Globus pallidus (tissue), 1 donor: ENCODE measurements at regions not wholly inside any gene's neighbourhood (a gene's known extent, or its start where the extent isn't known, plus 50 kb on each side); places are given as distances from the start of the nearest gene placed in this dataset.

ENCODE experiments used
- DNase-seq: peaks from one replicate; pipeline ENCODE4 v3.0.0-alpha.2; 2015; ENCODE audit warnings: low spot score

DNA sequence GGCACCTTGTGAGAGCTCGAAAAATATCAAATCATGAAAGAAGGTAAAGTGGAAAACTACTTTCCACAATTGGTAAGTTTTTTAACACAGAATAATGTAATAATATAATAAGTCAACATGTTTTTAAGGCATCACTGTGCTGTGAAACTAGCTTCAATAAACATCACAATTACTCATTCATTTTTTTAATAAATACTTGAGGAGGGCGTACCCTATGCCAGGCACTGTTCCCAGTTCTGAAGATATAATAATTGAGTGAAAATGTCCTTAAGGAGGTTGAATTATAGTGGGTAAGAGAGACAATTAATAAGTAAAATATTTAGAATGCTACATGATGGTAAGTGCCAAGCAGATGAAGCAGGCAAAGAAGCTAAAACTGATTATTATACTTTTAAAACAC is 381.4 kb downstream of the ELAVL2 start:
- DNase-seq = no peak

DNA sequence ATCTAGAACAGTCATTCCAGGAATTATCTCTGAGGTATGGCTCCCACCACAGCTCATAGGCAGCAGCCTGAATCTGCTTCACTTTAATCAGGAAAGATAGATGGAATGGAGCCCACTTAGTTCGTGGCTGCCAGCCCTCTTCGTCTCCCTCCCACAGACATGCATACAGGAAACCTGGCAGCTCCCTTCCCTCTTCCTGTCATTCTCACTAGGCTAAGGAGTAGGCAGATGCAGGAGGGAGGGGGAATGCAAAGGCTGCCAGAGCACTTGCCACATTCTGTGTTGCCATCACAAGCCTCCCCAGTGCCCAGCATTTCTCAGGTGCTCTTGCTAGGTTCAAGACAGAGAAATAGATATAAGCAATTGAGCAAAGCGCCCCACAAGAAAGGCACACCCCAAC is 378.9 kb downstream of the ELAVL2 start:
- no peak for DNase-seq

DNA sequence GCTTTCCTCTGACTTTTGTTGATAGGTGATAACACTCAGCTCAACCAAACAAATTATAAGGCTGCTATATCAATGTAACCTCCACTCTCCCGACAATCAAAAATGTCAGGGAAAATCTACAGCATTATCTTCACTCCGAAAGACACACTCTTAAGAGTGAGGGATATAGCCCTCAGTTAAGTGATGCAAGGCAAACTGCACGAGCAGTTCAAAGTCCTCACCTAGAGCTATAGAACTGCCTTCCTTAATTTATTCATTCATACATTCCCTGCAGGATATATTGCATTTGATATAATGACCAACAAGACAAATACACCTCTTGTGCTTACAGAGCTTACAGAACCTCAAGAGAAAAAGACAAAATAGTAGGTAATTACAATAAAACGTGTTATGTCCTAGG is 378.1 kb downstream of the ELAVL2 start:
- no peak for DNase-seq

DNA sequence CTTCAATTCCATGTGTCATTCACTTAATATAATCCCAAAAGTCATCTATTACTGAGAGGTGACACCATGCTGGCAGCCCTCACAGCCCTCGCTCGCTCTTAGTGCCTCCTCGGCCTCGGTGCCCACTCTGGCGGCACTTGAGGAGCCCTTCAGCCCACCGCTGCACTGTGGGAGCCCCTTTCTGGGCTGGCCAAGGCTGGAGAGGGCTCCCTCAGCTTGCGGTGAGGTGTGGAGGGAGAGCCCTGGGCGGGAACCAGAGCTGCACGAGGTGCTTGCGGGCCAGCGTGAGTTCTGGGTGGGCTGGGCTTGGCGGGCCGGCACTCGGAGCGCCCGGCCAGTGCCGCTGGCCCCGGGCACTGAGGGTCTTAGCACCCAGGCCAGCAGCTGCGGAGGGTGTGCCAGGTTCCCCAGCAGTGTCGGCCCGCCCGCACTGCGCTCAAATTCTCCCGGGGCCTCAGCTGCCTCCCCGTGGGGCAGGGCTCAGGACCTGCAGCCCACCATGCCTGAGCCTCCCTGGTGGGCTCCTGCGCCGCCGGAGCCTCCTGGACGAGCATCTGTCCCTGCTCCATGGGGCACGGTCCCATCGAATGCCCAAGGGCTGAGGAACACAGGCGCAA is 374.1 kb downstream of the ELAVL2 start:
- no peak for DNase-seq

DNA sequence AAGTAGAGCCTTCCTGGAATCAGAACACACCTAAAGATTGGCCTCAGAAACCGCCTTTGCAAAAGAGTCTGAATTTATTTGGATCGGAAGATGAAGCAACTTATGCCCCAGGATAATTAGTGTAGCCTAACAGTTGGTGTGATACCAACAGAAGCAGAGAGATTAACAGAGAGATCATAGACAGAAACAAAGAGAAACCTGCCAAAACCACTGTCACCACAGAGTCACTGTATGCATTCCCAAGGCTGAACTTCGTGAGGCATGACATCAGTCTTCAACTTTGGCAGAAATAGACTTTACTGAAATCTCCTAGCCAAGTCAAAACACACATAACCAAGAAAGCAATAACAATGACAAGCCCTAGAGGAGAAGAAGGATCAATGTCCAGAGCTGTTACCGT is 361.8 kb downstream of the ELAVL2 start:
- no peak for DNase-seq

DNA sequence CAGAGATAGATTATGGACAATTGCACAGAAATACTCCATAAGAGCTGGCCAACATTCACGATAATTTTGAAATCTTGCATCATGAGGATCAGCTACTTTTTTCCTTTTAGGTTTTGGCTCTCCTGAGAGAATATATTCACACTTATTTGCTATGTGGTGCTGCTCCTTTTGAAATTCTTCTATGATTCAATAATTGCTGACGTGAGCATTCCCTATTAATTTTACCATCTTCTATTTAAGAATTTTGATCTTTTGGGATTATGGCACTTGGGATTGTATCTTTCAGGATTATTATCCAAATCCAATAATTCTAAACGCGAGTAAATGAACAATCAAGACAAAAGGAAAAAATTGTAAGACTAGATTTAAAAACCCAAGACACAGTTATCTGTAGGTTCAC is 358.8 kb downstream of the ELAVL2 start:
- DNase-seq = no peak

DNA sequence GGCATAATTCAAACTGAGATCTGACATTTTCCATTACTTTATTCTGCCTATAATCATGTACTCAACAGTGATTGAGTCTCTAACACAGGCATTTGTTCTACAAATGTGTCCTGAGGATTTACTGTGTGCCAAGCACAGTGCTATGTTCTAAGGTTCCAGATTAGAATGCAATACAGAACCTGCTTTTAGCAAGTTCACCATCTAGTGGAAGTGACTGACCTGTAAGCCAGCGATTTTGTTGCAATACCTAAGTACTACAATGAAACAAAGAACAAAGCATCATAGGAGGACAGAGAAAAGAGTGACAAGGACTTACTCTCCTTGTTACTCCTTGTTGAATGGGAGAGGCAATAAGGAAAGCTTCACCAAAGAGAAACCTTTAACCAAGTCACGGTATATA is 348.1 kb downstream of the ELAVL2 start:
- DNase-seq = no peak

DNA sequence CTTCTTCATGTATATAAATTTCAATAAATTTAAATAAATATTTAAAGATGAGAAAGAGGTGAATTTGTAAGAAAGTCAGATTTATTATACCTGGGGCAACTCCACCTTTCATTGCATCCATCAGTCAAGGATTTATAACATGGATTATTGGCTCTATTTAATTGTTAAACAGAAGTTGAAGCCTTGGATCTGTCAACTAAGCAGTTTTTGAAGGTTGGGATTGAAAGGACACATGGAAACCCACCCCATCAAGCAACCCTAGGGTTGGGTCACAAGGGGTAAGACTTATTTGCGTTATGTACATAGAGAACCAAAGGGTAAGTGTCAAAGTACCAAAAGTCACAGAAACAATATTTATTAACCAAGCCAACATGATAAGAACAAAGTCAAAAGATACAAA is 342.5 kb downstream of the ELAVL2 start:
- no peak for DNase-seq

DNA sequence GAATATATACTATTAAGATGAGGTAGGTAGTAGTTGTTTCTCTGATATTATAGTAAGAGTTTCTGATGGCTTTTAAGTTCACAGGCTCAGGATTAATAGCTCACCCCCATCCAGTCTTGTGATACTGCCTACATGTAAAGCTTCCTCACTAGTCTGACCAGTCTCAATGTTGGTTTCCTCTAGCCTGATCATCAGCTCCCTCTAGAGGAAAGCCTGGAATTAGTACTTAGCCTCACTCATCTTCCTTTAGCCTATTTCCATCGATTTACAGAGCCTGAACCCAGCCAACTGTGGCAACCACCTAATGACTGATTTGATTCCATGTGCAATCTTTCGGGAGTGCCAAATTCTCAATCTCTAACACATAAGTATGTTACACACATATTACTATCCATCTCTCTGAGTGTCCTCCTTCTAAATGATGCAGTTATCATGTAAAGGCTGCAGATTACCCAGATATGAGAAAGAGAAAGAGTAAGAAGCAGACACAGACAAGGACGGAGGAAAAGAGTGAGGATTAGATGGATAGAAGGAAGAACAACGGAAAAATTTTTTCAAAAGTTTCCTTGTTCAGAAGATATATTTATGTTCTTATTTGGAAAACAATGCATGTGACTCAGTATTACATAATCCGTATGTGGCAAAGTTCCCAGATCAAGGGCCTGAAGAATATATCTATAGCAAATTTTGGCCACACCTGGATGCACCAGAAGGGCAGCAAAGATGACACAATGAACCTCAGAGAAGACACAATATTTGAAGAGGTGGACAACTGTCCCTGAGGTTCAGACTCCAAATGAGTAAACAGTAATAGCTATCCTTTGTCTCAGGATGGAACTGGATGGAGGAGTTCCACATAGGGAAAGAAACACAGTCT is 333.7 kb downstream of the ELAVL2 start:
- DNase-seq = peak; percentile 58

DNA sequence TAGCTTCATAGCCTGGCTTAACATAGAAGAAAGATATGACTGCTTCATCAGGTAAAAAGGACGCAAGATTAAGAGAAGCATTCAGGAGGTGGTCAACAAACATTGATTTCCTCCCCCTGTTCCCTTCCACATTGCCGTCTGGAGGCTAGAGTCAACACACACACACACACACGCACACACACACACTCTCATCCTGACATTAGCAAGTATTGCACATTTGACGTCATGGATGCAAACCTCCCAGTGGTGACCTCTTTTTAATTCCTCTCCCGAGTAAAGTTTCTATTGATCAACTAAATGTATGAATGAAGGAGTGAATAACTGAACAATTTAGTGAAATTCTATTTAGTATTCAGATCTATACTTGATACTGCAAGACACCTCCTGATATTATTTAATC is 332.8 kb downstream of the ELAVL2 start:
- no peak for DNase-seq

DNA sequence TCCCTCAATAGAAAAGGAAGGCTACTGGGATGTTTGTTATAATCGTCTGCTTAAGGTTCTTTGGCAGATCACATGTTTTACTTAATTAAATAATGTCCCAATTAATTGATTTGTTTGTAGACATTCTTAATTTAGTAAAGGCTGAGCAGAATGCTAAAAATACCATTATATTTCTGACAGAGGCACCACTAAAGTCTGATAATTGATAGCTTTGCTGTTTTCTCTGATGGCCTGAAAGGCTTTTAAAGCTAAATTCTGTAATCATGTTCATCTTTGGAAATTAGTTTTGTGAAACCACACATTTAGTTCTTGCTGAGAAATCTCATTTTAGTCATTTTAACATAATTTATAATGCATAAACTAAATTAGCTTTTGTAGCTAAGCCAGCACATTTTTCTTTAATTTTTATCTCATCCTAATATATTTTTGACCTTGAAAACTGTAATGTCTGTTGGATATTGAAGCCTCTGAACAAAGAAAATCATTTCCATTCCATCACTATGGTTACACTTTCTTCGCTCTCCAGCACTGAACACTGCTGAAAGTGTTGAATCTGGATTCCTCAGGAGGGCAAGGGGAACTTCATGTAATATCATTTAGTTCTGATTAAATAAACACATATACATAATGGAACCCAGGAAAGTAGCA is 329.4 kb downstream of the ELAVL2 start:
- DNase-seq = no peak

DNA sequence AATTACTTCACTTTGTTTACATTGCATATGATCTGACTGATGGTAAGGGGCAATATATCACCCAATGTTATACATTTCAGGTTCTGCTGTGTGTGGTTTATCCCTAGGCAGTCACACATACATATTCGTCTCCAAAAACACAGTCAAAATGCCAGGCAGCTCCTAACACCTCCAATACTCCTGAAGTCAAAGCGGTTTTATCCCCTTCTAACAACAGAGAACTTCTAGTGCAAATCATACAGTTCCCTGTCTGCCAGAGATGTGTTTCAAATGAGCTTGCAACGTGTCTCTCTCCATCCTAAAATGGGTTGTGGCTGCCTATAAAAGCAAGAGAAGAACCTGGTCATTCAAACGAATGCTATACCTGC is 328.9 kb downstream of the ELAVL2 start:
- no peak for DNase-seq

DNA sequence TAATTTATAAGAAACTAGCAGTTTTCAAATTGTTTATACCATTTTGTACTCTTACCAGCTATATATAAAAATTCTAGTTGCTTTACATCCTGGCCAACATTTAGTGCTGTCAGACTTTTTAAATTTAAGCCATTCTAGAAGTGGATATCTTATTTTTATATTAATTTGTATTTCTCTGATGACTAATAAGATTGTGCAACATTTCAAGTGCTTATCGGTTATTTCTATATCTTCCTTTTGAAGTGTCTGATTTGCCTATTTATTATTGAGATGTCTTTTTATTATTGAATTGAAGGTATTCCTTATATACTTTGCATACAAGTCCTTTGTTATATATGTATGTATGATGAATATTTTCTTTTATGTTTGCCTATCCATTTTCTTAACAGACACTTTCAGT is 324.0 kb downstream of the ELAVL2 start:
- no peak for DNase-seq

DNA sequence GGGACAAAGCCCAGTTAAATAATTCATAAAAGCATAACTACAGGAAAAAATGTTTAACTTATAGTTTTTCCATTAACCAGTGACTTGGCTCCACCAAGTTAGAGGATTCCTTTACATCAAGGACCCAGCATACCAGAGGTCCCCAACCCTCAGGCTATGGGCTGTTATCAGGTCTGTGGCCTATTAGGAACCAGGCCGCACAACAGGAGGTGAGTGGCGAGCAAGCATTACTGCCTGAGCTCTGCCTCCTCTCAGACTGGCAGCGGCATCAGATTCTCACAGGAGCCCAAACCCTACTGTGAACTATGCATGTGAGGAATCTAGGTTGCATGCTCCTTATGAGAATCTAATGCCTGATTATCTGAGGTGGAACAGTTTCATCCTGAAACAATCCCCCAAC is 303.1 kb downstream of the ELAVL2 start:
- no peak for DNase-seq

DNA sequence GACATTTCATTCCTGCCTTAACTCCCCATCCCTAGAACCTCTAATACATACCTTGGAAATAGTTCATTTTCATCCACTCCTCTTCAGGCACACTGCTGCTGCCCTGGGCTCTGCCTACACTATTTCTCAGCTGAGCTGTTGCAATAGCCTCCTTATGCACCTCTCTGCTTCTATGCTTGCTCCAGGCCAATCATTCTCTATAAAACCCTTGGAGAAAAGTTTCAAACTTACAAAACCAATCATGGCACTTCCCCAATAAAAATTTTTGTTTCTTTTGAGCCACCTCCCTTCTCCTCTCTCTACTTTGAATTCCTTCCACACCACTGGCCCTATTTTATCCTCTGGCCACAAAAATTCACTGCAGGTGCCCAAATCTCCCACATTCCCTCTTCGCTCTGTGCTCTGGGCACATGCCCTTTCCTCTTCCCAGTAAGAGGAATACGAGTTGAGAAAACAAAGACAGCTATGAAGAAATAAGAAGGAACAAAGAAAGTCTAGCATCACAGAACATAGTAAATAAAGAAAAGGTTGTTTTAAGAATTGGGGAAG is 301.4 kb downstream of the ELAVL2 start:
- DNase-seq = no peak

DNA sequence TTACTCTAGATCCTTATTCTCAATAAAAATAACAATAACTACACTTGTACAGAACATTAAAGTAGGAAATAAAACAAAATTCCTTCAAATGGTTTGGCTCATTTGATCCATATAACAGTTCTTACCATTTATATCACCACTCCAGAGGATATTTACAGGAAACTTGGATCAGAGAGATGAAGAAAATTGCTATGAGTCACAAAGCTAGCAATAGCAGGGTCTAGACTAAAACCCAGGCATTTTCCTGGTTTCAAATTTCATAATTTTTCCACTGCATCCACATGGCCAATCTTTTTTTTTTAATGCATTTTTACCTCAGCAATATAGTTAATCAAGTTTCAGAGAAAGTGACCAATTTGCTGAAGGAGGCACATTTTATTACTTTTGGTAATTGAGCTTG is 299.2 kb downstream of the ELAVL2 start:
- no peak for DNase-seq

DNA sequence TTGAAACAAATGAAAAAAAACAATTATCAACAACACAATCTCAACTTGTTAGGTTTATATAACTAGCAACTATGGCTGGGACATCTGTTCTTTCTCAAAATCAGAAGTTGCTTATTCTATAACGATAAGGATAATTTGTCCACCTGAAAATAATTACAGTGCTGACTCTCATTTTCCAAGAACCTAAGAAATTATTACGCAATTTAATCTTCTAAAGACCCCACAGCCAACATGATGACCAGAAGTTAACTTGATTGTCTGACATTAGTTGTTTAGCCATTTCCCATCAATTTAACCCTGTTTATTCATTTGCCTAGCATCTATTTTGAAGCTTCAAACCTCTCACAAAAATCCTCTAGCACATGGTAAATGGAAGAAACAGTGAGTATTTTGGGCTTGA is 293.8 kb downstream of the ELAVL2 start:
- DNase-seq = no peak

DNA sequence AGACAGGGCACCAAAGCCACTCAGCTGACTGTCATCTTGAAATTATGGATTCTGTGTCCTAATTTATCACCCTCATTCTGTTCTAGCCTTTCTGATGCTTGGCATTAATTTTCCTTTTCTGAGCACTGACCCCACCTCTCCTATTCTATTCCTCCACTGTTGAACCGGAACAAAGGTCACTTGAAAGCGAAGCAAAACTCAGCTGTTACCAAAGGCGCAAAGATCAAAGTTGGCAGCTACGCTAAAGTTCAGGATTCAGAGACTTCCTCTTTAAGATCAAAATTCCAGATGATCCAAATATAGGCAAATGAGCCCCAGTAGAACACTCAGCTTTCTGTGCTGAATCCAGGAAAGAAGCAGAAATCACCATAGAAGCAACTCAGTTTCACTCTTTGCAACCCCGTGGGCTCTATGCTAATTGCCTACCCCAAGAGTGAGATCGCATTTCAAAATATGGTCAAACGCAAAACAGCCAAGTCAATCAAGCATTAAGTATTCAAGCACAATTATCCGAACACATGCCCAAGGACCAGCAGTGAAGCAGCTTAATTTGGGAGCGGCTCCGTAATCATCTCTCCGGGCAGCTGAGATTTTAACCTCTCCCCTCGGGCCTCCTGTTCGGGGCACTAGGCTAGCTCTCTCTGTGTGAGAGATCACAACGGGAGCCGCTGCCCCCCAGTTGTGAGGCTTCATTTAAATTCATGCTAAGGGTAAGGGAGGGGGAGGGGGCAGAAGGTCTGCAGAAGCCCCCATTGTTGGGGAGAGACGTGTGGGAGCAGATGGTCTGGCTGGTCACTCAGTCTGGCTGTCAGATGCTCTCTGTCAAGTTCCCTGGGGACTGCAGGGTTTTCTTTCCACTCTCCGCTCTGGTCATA is 288.6 kb downstream of the ELAVL2 start:
- no peak for DNase-seq

DNA sequence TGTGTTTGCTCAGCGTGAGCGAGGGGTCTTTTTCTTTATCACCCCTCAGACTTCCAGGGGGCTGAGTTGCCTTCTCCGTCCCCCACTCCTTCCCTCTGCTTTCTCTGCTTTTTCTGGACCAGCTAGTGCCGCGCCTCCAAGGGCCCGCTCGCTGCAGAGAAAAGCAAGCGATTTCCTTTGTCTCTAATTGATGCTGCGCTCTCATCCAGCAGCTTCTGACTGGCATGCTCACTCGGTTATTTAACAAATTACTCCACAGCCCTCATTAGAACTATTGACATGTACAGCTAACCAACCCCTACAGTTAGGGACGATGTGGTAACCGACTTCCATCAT is 288.0 kb downstream of the ELAVL2 start:
- DNase-seq = no peak

DNA sequence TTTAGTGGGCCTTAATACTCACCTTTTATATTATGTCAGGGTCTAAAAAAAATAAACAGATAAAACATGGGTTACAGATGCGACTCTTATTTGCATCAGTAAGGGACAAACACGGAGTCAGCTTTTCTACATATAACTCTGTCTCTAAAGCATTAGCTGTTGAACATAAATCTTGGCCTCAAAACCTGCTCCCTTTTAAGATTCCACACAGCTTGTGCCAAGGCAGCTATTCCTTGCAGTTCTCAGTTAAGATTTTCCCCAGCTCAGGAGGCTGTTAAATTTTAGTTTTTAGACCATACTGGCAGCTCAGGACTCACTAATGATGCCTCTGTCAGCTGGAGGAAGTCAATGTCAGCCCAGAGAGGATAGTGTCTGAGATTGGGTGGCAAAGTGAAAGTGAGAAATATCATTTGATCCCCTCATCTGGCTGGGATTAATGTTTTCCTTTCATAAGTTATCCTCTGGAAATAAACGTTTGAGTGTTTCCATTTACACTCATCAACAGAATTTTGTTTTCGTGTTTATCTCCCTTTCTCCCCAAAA is 287.5 kb downstream of the ELAVL2 start:
- DNase-seq = no peak

DNA sequence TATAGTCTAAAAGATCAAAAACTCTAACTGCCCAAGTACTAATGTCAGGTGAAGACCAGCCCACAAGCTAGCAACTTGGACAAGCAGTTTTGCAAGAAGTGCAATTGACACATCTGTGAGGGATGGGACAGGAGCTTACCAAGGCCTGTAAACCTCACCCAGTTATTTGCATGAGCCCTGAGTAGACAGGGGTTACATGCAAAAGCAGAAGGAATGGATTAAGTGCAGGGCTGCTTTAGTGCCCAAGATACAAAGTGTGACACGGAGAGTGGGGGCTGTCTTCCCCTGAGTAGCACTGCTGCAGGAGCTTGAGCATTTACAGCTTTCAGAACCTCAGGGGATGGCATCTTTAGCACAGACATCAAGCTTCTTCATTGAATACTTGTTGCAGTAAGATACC is 286.7 kb downstream of the ELAVL2 start:
- no peak for DNase-seq

DNA sequence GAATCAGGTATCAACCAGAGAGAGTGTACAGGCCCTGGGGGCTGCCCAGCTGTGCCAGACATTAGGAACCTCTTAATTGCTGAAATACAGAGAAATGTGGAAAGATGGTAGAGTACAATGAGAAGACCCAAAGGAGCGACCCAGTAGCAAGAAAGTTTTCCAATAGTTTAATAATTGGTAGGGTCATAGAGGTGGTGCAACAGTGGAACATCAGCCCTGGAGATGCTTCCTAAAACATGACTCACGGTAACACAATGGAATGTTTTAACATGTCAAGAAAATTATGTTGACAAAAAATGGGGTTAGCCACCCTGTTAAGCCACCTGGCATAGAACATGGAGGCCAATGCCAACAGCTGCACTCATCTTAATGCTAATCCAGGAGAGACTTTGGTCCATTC is 284.1 kb downstream of the ELAVL2 start:
- DNase-seq = no peak
